ENCODE measurements at regions not wholly inside any gene's neighbourhood (a gene's known extent, or its start where the extent isn't known, plus 50 kb on each side); places are given as distances from the start of the nearest gene placed in this dataset.

DNA sequence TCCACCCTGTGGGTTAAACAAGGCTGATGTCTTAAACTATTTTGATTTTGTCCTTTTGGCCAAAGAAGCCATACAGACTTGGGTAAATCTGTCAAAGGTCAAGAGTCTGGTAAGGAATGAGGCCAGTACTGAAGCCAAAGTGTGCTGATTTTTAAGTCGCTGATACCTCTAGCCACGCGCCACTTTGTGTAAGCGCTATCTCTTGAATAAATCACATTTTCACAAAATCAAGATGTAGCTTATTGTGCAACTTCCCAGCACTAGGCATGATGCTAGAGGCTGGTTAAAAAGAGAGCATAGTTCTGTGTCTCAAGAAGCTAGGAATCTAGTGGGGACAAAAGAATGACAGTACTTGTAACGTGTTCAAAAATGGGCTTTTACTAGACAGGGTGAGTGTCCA lies 510.6 kb upstream of the RAB6C start:
- no peaks in the 10 kb centered on the region for H3K9me1 ChIP-seq (ENCODE audit: control insufficient read depth, insufficient read depth, low read length)
- intact Hi-C loops (cut with micrococcal nuclease) = no loop called here
- no peaks in the 10 kb centered on the region; a peak in 1 of 5 replicates for H3K27me3 ChIP-seq (ENCODE audit: control insufficient read depth in 2 of 2, insufficient read depth in 2 of 2, low read length in 2 of 2)
- no peaks in the 10 kb centered on the region for H4K20me1 ChIP-seq (replicated peaks; ENCODE audit: control insufficient read depth, insufficient read depth, low read length)
- no peak overlapping the region for H2AFZ ChIP-seq (ENCODE audit: low read depth, low read length)
- no peak for ATAC-seq
- ChIA-PET CTCF (ENCODE audit: low intra/inter-chr PET ratio) (no interaction called here), POLR2A (no interaction called here)
- no peaks in the 10 kb centered on the region for H3K9me3 ChIP-seq (replicated peaks; ENCODE audit: control insufficient read depth, insufficient read depth, low read depth, low read length)
- H3K4me1 ChIP-seq (replicated peaks in 1 of 2; ENCODE audit: control insufficient read depth in 2 of 2, insufficient read depth in 2 of 2, low read length in 2 of 2) = no peaks in the 10 kb centered on the region
- no peaks in the 10 kb centered on the region for H3K79me2 ChIP-seq (ENCODE audit: control insufficient read depth, insufficient read depth, low read length)
- H3K4me2 ChIP-seq (ENCODE audit: insufficient read depth, low read length) = no peak overlapping the region
- no peak overlapping the region for H3K9ac ChIP-seq (ENCODE audit: insufficient read depth in 1 of 2, low read depth in 2 of 2, low read length in 2 of 2)
- BruUV-seq (replicated peaks) = no TSS peak
- 0% methylated on average over 5 of the region's 5 CpGs for WGBS (ENCODE audit: insufficient coverage, low coverage, missing lambda C conversion rate)
- no peaks in the 10 kb centered on the region for H3K36me3 ChIP-seq (ENCODE audit: control insufficient read depth, insufficient read depth, low read length)
- no peak for TF ChIP-seq ATF7 (IDR thresholded peaks at IDR 0.05)
- no peak for TF ChIP-seq STAG1 (CRISPR knock-in tag; IDR thresholded peaks at IDR 0.05; ENCODE audit: borderline replicate concordance)
- TF ChIP-seq CREB1 (IDR thresholded peaks at IDR 0.05) = no peak
- TF ChIP-seq CREB1 (CRISPR knock-in tag; IDR thresholded peaks at IDR 0.05) = no peak
- TF ChIP-seq SRSF7 (optimal IDR thresholded peaks at IDR 0.05; ENCODE audit: low read depth, low read length) = no peak
- no peak for TF ChIP-seq MCM2 (IDR thresholded peaks at IDR 0.05; ENCODE audit: low read depth)
- no peak for TF ChIP-seq CCAR2 (IDR thresholded peaks at IDR 0.05; ENCODE audit: low read depth, low read length)
- TF ChIP-seq, protein P1, sequence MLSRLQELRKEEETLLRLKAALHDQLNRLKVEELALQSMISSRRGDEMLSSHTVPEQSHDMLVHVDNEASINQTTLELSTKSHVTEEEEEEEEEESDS (CRISPR knock-in tag; IDR thresholded peaks at IDR 0.05) = no peak
- no peak for TF ChIP-seq ZNF282 (CRISPR knock-in tag; IDR thresholded peaks at IDR 0.05)
- TF ChIP-seq MBD2 (IDR thresholded peaks at IDR 0.05; ENCODE audit: borderline replicate concordance, low read depth) = no peak
- TF ChIP-seq SIRT6 (IDR thresholded peaks at IDR 0.05; ENCODE audit: low read depth, low read length) = no peak
- no peak for TF ChIP-seq RBM15 (IDR thresholded peaks at IDR 0.05; ENCODE audit: insufficient read depth, low read length)
- no peak for TF ChIP-seq TGIF2 (CRISPR knock-in tag; IDR thresholded peaks at IDR 0.05)
- no peak for TF ChIP-seq ZKSCAN1 (IDR thresholded peaks at IDR 0.05; ENCODE audit: low read depth, low read length)
- in situ Hi-C loops (cut with MboI) = no loop called here
- H3K27ac ChIP-seq (ENCODE audit: extremely low read depth, low read depth, low read length) = no peak overlapping the region
- DNase-seq (ENCODE audit: extremely low read depth in 1 of 4, low spot score in 3 of 4) = no peak
- H3K4me3 ChIP-seq = no peak overlapping the region
- no peak for FAIRE-seq
